ENCODE measurements at regions not wholly inside any gene's neighbourhood (a gene's known extent, or its start where the extent isn't known, plus 50 kb on each side); places are given as distances from the start of the nearest gene placed in this dataset.

GRCh38 chr12:34386016-34386415 is 363.7 kb downstream of the ALG10 start:
- no peak for DNase-seq

DNA sequence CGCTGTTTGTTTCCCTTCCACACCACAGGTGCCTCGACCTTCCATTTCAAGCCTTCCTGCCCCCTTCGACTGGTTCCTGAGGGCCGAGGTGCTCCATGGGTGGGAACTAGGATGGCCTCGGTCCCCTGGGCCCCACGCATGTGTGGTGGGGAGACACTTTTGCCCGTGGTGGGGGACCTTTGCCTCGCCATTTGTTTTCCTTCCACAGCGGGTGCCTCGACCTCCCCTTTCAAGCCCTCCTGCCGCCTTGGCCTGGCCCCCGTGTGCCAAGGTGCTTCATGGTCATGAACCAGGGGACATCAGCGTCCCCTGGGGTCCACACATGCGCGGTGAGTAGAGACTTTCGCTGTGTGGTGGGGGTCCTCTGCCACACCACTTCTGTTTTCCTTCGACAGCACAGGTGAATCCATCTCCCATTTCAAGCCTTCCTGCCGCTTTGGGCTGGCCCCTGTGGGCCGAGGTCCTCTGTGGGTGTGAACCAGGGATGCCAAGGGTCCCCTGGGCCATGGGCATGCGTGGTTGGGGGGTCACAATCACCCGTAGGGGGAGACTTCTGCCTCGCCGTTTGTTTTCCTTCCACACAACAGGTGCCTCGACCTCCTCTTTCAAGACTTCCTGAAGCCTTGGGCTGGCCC is 364.4 kb downstream of the ALG10 start:
- DNase-seq, result no peak

- no peak for DNase-seq
Observed at GRCh38 chr12:34387711-34388635, 365.7 kb downstream of the ALG10 start.

GRCh38 chr12:34388636-34389377 is 366.5 kb downstream of the ALG10 start:
- DNase-seq, result no peak

- DNase-seq, result no peak
Observed at GRCh38 chr12:34389378-34390170, 367.3 kb downstream of the ALG10 start.

GRCh38 chr12:34390171-34390841 is 368.0 kb downstream of the ALG10 start:
- DNase-seq, result no peak

DNA sequence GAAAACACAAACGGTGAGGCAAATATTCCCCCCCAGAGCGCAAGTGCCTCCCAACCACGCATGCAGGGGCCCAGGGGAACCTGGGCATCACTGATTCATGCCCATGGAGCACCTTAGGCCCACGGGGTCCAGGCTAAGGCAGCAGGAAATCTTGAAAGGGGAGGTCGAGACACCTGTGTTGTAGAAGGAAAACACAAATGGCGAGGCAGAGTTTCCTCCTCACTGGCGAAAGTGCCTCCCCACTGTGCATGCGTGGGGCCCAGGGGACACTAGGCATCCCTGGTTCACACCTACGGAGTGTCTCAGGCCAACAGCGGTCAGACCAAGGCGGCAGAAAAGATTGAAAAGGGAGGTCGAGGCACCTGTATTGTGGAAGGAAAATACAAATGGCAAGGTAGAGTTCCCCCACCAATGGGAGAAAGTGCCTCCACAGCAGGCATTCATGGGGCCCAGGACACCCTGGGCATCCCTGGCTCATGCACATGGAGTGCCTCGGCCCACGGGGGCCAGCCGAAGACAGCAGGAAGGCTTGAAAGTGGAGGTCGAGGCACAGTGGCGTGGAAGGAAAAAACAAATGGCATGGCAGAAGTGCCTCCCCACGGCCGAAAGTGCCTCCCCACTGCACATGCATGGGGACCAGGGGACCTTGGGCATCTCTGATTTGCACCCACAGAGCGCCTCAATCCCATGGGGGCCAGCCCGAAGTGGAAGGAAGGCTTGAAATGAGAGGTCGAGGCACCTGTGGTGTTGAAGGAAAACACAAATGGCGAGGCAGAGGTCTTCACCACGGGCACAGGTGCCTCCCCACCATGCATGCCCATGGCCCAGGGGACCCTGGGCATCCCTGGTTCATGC is 368.8 kb downstream of the ALG10 start:
- DNase-seq, result no peak

GRCh38 chr12:34391771-34392581 is 369.7 kb downstream of the ALG10 start:
- DNase-seq, result no peak

GRCh38 chr12:34392741-34393085 is 370.4 kb downstream of the ALG10 start:
- no peak for DNase-seq

DNA sequence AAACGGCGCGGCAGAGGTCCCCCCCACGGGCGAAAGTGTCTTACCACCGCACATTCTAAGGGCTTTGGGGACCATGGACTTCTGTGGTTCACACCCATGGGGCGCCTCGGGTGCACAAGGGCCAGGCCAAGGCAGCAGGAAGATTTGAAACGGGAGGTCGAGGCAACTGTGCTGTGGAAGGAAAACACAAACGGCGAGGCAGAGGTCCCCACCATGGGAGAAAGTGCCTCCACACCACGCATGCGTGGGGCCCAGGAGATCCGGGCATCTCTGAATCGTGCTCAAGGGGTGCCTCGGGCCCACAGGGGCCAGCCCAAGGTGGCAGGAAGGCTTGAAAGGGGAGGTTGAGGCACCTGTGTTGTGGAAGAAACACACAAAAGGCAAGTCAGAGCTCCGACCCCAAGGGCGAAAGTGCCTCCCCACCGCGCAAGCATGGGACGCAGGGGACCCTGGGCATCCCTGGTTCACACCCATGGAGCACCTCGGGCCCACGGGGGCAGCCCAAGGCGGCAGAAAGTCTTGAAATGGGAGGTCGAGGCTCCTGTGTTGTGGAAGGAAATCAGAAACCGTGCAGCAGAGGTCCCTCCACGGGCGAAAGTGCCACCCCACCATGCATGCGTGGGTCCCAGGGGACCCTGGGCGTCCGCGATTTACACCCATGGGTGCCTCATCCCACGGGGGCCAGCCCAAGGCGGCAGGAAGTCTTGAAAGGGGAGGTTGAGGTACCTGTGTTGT is 371.0 kb downstream of the ALG10 start:
- no peak for DNase-seq

GRCh38 chr12:34393821-34394150 is 371.5 kb downstream of the ALG10 start:
- DNase-seq, result no peak

DNA sequence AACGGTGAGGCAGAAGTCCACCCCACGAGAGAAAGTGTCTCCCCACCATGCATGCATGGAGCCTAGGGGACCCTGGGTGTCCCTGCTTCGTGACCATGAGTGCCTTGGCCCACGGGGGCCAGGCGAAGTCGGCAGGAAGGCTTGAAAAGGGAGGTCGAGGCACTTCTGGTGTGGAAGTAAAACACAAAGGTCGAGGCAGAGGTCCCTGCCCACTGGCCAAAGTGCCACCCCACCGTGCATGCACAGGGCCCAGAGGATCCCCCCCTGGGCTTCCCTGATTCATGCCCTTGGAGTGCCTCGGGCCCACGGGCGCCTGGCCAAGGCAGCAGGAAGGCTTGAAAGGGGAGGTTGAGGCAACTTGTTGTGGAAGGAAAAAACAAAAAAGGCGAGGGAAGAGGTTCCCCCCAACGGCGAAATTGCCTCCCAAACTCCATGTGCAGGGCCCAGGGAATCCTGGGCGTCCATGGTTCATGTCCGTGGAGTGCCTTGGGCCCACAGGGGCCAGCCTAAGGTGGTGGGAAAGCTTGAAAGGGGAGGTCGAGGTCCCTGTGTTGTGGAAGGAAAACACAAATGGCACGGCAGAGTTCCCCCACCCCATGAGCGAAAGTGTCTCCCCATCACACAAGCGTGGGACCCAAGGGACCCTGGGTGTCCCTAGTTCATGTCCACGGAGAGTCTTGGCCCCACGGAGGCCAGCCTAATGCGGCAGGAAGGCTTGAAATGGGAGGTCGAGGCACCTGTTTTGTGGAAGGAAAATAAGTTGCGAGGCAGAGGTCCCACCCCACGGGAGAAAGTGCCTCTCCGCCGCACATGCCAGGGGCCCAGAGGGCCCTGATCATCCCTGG is 372.1 kb downstream of the ALG10 start:
- DNase-seq, result no peak

- DNase-seq, result no peak
Observed at GRCh38 chr12:34395056-34396005, 373.0 kb downstream of the ALG10 start.

- no peak for DNase-seq
Observed at GRCh38 chr12:34396006-34396860, 373.9 kb downstream of the ALG10 start.

DNA sequence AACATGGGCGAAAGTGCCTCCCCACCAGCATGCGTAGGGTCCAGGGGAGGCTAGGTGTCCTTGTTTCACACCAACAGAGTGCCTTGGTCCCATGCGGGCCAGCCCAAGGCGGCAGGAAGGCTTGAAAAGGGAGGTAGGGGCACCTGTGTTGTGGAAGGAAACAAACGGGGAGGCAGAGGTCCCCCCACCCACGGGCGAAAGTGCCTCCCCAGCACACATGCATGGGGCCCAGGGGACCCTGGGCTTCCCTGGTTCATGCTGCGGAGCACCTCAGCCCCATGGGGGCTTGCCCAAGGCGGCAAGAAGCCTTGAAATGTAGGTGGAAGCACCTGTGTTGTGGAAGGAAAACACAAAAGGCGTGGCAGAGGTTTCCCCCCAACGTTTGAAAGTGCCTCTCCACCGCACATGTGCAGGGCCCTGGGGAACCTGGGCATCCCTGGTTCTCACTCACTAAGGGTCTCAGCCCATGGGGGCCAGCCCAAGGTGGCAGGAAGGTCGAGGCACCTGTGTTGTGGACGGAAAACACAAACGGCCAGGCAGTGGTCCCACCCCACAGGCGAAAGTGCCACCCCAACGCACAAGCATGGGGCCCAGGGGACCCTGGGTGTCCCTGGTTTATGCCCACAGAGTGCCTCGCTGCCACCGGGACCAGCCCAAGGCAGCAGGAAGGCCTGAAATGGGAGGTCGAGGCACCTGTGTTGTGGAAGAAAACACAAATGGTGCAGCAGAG is 374.7 kb downstream of the ALG10 start:
- DNase-seq, result no peak
